ENCODE measurements at regions not wholly inside any gene's neighbourhood (a gene's known extent, or its start where the extent isn't known, plus 50 kb on each side); places are given as distances from the start of the nearest gene placed in this dataset.
A peak's percentile ranks its signal among the peaks of the same experiment; 100 is the strongest.
"Not testable (repeated sequence)": the region's sequence is repeated elsewhere in the genome, so short reads cannot be mapped to it uniquely, and the experiment has no call there.

GRCh38 chr17:6000426-6000825 lies 69.8 kb upstream of the WSCD1 start:
- H3K36me3 ChIP-seq (ENCODE audit: control insufficient read depth, insufficient read depth, low read length) = no peaks in the 10 kb centered on the region
- TF ChIP-seq CTCF (IDR thresholded peaks at IDR 0.05; ENCODE audit: insufficient read depth, low read length, poor library complexity, severe bottlenecking) = no peak
- no peak for DNase-seq (ENCODE audit: low read depth)
- no peak overlapping the region for H3K4me3 ChIP-seq (ENCODE audit: low read depth, low read length)
- no peaks in the 10 kb centered on the region for H3K27me3 ChIP-seq (ENCODE audit: control insufficient read depth, insufficient read depth, low read length)

- H3K27me3 ChIP-seq (ENCODE audit: control insufficient read depth, insufficient read depth, low read length); H3K4me3 ChIP-seq (ENCODE audit: low read depth, low read length); H3K36me3 ChIP-seq (ENCODE audit: control insufficient read depth, insufficient read depth, low read length): not testable (repeated sequence)
- peak; percentile 34 for DNase-seq (ENCODE audit: low read depth)
These were observed 67.0 kb upstream of the WSCD1 start for GRCh38 chr17:6003221-6003620.

GRCh38 chr17:6005939-6006338 lies 64.2 kb upstream of the WSCD1 start:
- DNase-seq (ENCODE audit: low read depth) = no peak
- no peak for TF ChIP-seq CTCF (IDR thresholded peaks at IDR 0.05; ENCODE audit: insufficient read depth, low read length, poor library complexity, severe bottlenecking)
- Histone ChIP-seq H3K27me3 (ENCODE audit: control insufficient read depth, insufficient read depth, low read length) (no peaks in the 10 kb centered on the region), H3K36me3 (ENCODE audit: control insufficient read depth, insufficient read depth, low read length) (no peaks in the 10 kb centered on the region), H3K4me3 (ENCODE audit: low read depth, low read length) (no peak overlapping the region)

- TF ChIP-seq CTCF (IDR thresholded peaks at IDR 0.05; ENCODE audit: insufficient read depth, low read length, poor library complexity, severe bottlenecking) = no peak
- H3K4me3 ChIP-seq (ENCODE audit: low read depth, low read length) = no peak overlapping the region
- no peak for DNase-seq (ENCODE audit: low read depth)
- no peaks in the 10 kb centered on the region for H3K36me3 ChIP-seq (ENCODE audit: control insufficient read depth, insufficient read depth, low read length)
- no peaks in the 10 kb centered on the region for H3K27me3 ChIP-seq (ENCODE audit: control insufficient read depth, insufficient read depth, low read length)
These were observed 59.0 kb upstream of the WSCD1 start for GRCh38 chr17:6011206-6011605.

- DNase-seq (ENCODE audit: low read depth) = no peak
- Histone ChIP-seq H3K36me3 (ENCODE audit: control insufficient read depth, insufficient read depth, low read length) (no peaks in the 10 kb centered on the region), H3K4me3 (ENCODE audit: low read depth, low read length) (no peak overlapping the region), H3K27me3 (ENCODE audit: control insufficient read depth, insufficient read depth, low read length) (no peaks in the 10 kb centered on the region)
- TF ChIP-seq CTCF (IDR thresholded peaks at IDR 0.05; ENCODE audit: insufficient read depth, low read length, poor library complexity, severe bottlenecking) = no peak
These were observed 51.4 kb upstream of the WSCD1 start for GRCh38 chr17:6018788-6019187.

GRCh38 chr17:6019959-6020358 lies 50.2 kb upstream of the WSCD1 start:
- Histone ChIP-seq H3K4me3 (ENCODE audit: low read depth, low read length) (no peak overlapping the region), H3K36me3 (ENCODE audit: control insufficient read depth, insufficient read depth, low read length) (no peaks in the 10 kb centered on the region), H3K27me3 (ENCODE audit: control insufficient read depth, insufficient read depth, low read length) (no peaks in the 10 kb centered on the region)
- no peak for TF ChIP-seq CTCF (IDR thresholded peaks at IDR 0.05; ENCODE audit: insufficient read depth, low read length, poor library complexity, severe bottlenecking)
- no peak for DNase-seq (ENCODE audit: low read depth)
